Hippocampal formation (tissue), 2 donors: ENCODE measurements at regions not wholly inside any gene's neighbourhood (a gene's known extent, or its start where the extent isn't known, plus 50 kb on each side); places are given as distances from the start of the nearest gene placed in this dataset.
"Not testable (repeated sequence)": the region's sequence is repeated elsewhere in the genome, so short reads cannot be mapped to it uniquely, and the experiment has no call there.

Experiments used
- DNase-seq, 2 donors: peaks; one replicate each; lab custom pipeline; 2025; lab: John Stamatoyannopoulos, UW

GRCh38 chr2:65791404-65791975 is 359.1 kb upstream of the SPRED2 start:
- no peak for DNase-seq

- no peak for DNase-seq
Observed at GRCh38 chr2:65790676-65790935, 358.2 kb upstream of the SPRED2 start.

- no peak for DNase-seq
Observed at GRCh38 chr2:65789923-65790675, 357.7 kb upstream of the SPRED2 start.

- DNase-seq, result no peak
Observed at GRCh38 chr2:65788556-65788955, 356.2 kb upstream of the SPRED2 start.

GRCh38 chr2:65786765-65787164 is 354.4 kb upstream of the SPRED2 start:
- no peak for DNase-seq

GRCh38 chr2:65786007-65786717 is 353.8 kb upstream of the SPRED2 start:
- no peak for DNase-seq

- DNase-seq, result no peak
Observed at GRCh38 chr2:65782996-65783650, 350.7 kb upstream of the SPRED2 start.

- no peak for DNase-seq
Observed at GRCh38 chr2:65782186-65782585, 349.8 kb upstream of the SPRED2 start.

GRCh38 chr2:65781756-65782155 is 349.4 kb upstream of the SPRED2 start:
- DNase-seq, result no peak

GRCh38 chr2:65779021-65779420 is 346.6 kb upstream of the SPRED2 start:
- DNase-seq, result no peak

- DNase-seq, result no peak
Observed at GRCh38 chr2:65778137-65778536, 345.7 kb upstream of the SPRED2 start.

- DNase-seq, result no peak
Observed at GRCh38 chr2:65775839-65776238, 343.4 kb upstream of the SPRED2 start.

- no peak for DNase-seq
Observed at GRCh38 chr2:65767946-65768345, 335.5 kb upstream of the SPRED2 start.

GRCh38 chr2:65766768-65767267 is 334.4 kb upstream of the SPRED2 start:
- no peak for DNase-seq

- DNase-seq, result no peak
Observed at GRCh38 chr2:65765376-65765775, 333.0 kb upstream of the SPRED2 start.

GRCh38 chr2:65762068-65762467 is 329.7 kb upstream of the SPRED2 start:
- DNase-seq, result no peak

- no peak for DNase-seq
Observed at GRCh38 chr2:65754219-65754618, 321.8 kb upstream of the SPRED2 start.

GRCh38 chr2:65751408-65751807 is 319.0 kb upstream of the SPRED2 start:
- no peak for DNase-seq

- no peak for DNase-seq
Observed at GRCh38 chr2:65749545-65749944, 317.1 kb upstream of the SPRED2 start.

GRCh38 chr2:65747875-65748274 is 315.5 kb upstream of the SPRED2 start:
- DNase-seq, result not testable (repeated sequence)

- DNase-seq, result no peak
Observed at GRCh38 chr2:65746931-65747675, 314.7 kb upstream of the SPRED2 start.
